Endodermal cell (in vitro differentiated cells): ENCODE measurements at regions not wholly inside any gene's neighbourhood (a gene's known extent, or its start where the extent isn't known, plus 50 kb on each side); places are given as distances from the start of the nearest gene placed in this dataset.

ENCODE experiments used
- DNase-seq: peaks from one replicate; pipeline ENCODE4 v3.0.0-alpha.2; 2017
- H3K27ac ChIP-seq: 2 replicates; pipeline ENCODE4 v1.5.1; 2013; ENCODE audit warnings: mild to moderate bottlenecking, low read depth, low read length, moderate library complexity
- H3K27me3 ChIP-seq: 2 replicates; pipeline ENCODE4 v1.6.1; 2013; ENCODE audit warnings: mild to moderate bottlenecking, low read length, moderate library complexity; ENCODE audit not compliant: insufficient read depth, control insufficient read depth, poor library complexity, severe bottlenecking
- H3K36me3 ChIP-seq: 2 replicates; pipeline ENCODE4 v1.7.0; 2013; ENCODE audit warnings: mild to moderate bottlenecking, low read length, moderate library complexity; ENCODE audit not compliant: control insufficient read depth, insufficient read depth
- H3K4me1 ChIP-seq: one replicate; pipeline ENCODE4 v1.7.0; 2013; ENCODE audit warnings: low read length; ENCODE audit not compliant: control insufficient read depth, insufficient read depth
- H3K4me3 ChIP-seq: 2 replicates; pipeline ENCODE4 v1.5.1; 2013; ENCODE audit warnings: mild to moderate bottlenecking, low read length, moderate library complexity
- H3K9ac ChIP-seq: 2 replicates; pipeline ENCODE4 v1.6.1; 2013; ENCODE audit warnings: mild to moderate bottlenecking, low read length, moderate library complexity; ENCODE audit not compliant: poor library complexity, severe bottlenecking; ENCODE audit errors: extremely low read depth
- H3K9me3 ChIP-seq: 2 replicates; pipeline ENCODE4 v1.6.1; 2013; ENCODE audit warnings: mild to moderate bottlenecking, low read length, moderate library complexity; ENCODE audit not compliant: control insufficient read depth
- H3K27ac Mint-ChIP-seq: 2 replicates; pipeline ENCODE4 v1.8.0; 2020; ENCODE audit warnings: mixed read lengths
- H3K27me3 Mint-ChIP-seq: 2 replicates; pipeline ENCODE4 v1.8.0; 2021; ENCODE audit warnings: mild to moderate bottlenecking, mixed read lengths; ENCODE audit not compliant: insufficient read depth
- H3K36me3 Mint-ChIP-seq: 2 replicates; pipeline ENCODE4 v1.8.0; 2020; ENCODE audit warnings: low read depth, mixed read lengths
- H3K4me1 Mint-ChIP-seq: 2 replicates; pipeline ENCODE4 v1.8.0; 2020; ENCODE audit warnings: mixed read lengths
- H3K4me3 Mint-ChIP-seq: 2 replicates; pipeline ENCODE4 v1.8.0; 2020; ENCODE audit warnings: mild to moderate bottlenecking, moderate library complexity, mixed read lengths
- H3K9me3 Mint-ChIP-seq: 2 replicates; pipeline ENCODE4 v1.8.0; 2020; ENCODE audit warnings: mild to moderate bottlenecking, mixed read lengths
- WGBS, 2 experiments: methylation state at CpG; one replicate each; pipeline versions ENCODE4 v1.1.5 to v1.1.7; 2013; ENCODE audit warnings: missing lambda C conversion rate in 2 of 2, mixed read lengths in 1 of 2; ENCODE audit not compliant: insufficient coverage in 1 of 2, insufficient read length in 1 of 2; 5-methylcytosine and 5-hydroxymethylcytosine counted together
- TF ChIP-seq, protein P1 (sequence below): fragments of 200-600 bp; sonication (generic); conservative IDR thresholded peaks from 2 replicates; pipeline ENCODE4 v1.5.0; 2021; ENCODE audit warnings: antibody characterized with exemption, mild to moderate bottlenecking

DNA sequence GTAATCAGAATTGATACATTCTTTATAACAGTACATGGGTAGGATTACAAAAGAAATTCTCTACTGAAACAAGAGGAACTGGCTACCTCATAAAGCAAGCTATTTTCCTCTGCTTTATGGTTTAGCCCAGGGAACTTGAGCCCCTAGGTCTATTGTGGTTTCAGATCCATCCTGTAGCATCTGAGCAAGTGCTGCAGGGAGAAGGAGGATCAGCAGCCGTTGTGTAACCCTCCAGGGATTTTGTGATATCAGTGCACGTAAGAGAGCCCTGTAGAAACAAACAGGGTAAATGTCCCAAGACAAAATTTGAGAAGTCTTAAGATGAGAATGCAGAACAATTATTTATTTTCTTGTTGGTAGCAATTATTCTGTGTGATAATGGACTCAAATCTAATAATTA lies 165.2 kb upstream of the DEFB112 start:
- H3K4me1 Mint-ChIP-seq: no peaks in the 10 kb centered on the region
- no peaks in the 10 kb centered on the region for H3K9me3 ChIP-seq
- no peaks in the 10 kb centered on the region for H3K27me3 Mint-ChIP-seq
- no peak overlapping the region for H3K4me3 ChIP-seq
- DNase-seq: no peak
- H3K9me3 Mint-ChIP-seq: no peaks in the 10 kb centered on the region
- TF ChIP-seq, protein P1, sequence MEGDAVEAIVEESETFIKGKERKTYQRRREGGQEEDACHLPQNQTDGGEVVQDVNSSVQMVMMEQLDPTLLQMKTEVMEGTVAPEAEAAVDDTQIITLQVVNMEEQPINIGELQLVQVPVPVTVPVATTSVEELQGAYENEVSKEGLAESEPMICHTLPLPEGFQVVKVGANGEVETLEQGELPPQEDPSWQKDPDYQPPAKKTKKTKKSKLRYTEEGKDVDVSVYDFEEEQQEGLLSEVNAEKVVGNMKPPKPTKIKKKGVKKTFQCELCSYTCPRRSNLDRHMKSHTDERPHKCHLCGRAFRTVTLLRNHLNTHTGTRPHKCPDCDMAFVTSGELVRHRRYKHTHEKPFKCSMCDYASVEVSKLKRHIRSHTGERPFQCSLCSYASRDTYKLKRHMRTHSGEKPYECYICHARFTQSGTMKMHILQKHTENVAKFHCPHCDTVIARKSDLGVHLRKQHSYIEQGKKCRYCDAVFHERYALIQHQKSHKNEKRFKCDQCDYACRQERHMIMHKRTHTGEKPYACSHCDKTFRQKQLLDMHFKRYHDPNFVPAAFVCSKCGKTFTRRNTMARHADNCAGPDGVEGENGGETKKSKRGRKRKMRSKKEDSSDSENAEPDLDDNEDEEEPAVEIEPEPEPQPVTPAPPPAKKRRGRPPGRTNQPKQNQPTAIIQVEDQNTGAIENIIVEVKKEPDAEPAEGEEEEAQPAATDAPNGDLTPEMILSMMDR: no peak
- WGBS, 2 experiments: 90% methylated on average over 2 of the region's 2 CpGs
- H3K4me3 Mint-ChIP-seq: no peak overlapping the region
- H3K4me1 ChIP-seq: no peaks in the 10 kb centered on the region
- no peaks in the 10 kb centered on the region for H3K36me3 Mint-ChIP-seq
- no peaks in the 10 kb centered on the region for H3K27me3 ChIP-seq
- no peaks in the 10 kb centered on the region for H3K36me3 ChIP-seq
- H3K9ac ChIP-seq: no peak overlapping the region
- H3K27ac Mint-ChIP-seq: no peak overlapping the region
- H3K27ac ChIP-seq: no peak overlapping the region

DNA sequence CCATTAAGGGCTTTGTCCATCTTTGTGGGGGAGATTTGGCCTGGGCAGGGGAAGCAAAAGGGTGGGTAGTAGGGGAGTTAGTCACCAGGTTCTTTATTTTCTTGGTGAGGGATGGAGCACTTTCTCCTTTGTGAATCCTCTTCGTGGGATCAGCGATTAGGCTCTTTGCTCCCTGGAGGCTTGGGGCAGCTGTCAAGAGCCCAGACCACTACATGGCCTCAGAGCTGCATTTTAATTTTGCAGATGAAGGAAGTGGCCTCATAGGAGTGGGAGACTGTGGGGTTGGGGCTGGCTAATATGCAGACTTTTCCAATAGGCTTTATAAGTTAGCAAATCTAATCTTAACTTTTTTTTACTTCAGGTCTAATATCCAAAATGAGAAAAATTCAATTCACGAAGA lies 168.1 kb upstream of the DEFB112 start:
- Histone ChIP-seq H3K4me1 (no peaks in the 10 kb centered on the region), H3K9ac (no peak overlapping the region), H3K27ac (peak overlapping the region; percentile 29), H3K4me3 (no peak overlapping the region), H3K36me3 (no peaks in the 10 kb centered on the region), H3K27me3 (no peaks in the 10 kb centered on the region), H3K9me3 (no peaks in the 10 kb centered on the region)
- Mint-ChIP-seq H3K9me3 (no peaks in the 10 kb centered on the region), H3K27me3 (no peaks in the 10 kb centered on the region), H3K36me3 (no peaks in the 10 kb centered on the region), H3K4me3 (no peak overlapping the region), H3K4me1 (no peaks in the 10 kb centered on the region), H3K27ac (no peak overlapping the region)
- no peak for DNase-seq
- WGBS, 2 experiments: 61% methylated on average over 2 of the region's 3 CpGs; no CpG with 5 or more reads in 1 of the 2 experiments
- TF ChIP-seq, protein P1: no peak

DNA sequence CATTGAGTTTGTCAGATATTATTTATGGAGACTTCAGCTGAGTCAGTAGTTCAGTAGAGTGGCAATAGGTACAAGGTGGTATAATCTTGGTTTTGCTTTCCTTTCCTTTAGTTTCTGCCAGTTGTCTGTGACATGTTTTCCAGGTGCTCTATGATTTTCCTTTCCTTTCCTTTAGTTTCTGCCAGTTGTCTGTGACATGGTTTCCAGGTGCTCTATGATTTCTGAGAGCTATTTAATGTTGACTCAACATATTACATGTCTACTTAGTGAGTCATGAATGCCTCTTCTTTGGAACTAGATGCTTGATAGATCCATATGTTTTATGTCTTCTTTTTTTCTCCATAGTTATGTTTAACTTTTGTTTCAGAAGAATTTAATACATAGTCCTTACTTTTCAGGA lies 186.4 kb upstream of the DEFB112 start:
- no peak overlapping the region for H3K4me3 ChIP-seq
- Mint-ChIP-seq H3K4me1 (no peaks in the 10 kb centered on the region), H3K9me3 (no peaks in the 10 kb centered on the region), H3K36me3 (no peaks in the 10 kb centered on the region), H3K27ac (no peak overlapping the region), H3K27me3 (no peaks in the 10 kb centered on the region), H3K4me3 (no peak overlapping the region)
- H3K4me1 ChIP-seq: no peaks in the 10 kb centered on the region
- H3K27me3 ChIP-seq: no peaks in the 10 kb centered on the region
- TF ChIP-seq, protein P1: no peak
- no peaks in the 10 kb centered on the region for H3K9me3 ChIP-seq
- DNase-seq: no peak
- no peaks in the 10 kb centered on the region for H3K36me3 ChIP-seq
- no peak overlapping the region for H3K9ac ChIP-seq
- H3K27ac ChIP-seq: no peak overlapping the region
